Retinal pigment epithelial cell (primary cell): ENCODE measurements at regions not wholly inside any gene's neighbourhood (a gene's known extent, or its start where the extent isn't known, plus 50 kb on each side); places are given as distances from the start of the nearest gene placed in this dataset.
"Not testable (repeated sequence)": the region's sequence is repeated elsewhere in the genome, so short reads cannot be mapped to it uniquely, and the experiment has no call there.

ENCODE experiments used
- DNase-seq: peaks from one replicate; pipeline ENCODE4 v3.0.0-alpha.2; 2010; ENCODE audit warnings: low read depth
- H3K4me3 ChIP-seq: 2 replicates; pipeline ENCODE4 v1.5.1; 2011; ENCODE audit warnings: mild to moderate bottlenecking, low read length, control low read depth, moderate library complexity
- TF ChIP-seq, protein P1 (sequence below): conservative IDR thresholded peaks from 2 replicates; pipeline ENCODE4 v1.5.1; 2011; ENCODE audit warnings: low read depth, low read length, control low read depth, inconsistent platforms

DNA sequence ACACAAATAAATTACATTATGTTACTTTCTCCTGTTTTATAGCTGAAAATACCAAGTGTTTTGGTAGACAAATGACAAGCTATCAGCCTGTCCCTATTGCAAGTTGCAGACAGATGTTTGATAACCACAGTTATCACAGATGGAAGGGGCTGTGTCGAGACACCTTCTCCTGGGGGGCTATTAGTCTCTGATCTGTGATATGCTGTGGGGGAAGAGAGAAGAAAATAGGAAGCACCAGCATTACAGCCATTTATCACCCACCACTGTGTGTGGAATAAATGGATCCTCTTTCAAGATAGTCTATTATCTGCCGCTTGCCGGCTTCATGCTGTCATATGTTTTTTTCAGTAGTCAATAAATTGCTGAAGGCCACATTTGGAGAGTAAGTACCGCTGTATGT lies 597.2 kb upstream of the ADARB2 start:
- TF ChIP-seq, protein P1, sequence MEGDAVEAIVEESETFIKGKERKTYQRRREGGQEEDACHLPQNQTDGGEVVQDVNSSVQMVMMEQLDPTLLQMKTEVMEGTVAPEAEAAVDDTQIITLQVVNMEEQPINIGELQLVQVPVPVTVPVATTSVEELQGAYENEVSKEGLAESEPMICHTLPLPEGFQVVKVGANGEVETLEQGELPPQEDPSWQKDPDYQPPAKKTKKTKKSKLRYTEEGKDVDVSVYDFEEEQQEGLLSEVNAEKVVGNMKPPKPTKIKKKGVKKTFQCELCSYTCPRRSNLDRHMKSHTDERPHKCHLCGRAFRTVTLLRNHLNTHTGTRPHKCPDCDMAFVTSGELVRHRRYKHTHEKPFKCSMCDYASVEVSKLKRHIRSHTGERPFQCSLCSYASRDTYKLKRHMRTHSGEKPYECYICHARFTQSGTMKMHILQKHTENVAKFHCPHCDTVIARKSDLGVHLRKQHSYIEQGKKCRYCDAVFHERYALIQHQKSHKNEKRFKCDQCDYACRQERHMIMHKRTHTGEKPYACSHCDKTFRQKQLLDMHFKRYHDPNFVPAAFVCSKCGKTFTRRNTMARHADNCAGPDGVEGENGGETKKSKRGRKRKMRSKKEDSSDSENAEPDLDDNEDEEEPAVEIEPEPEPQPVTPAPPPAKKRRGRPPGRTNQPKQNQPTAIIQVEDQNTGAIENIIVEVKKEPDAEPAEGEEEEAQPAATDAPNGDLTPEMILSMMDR = no peak
- no peak overlapping the region for H3K4me3 ChIP-seq
- DNase-seq = no peak

DNA sequence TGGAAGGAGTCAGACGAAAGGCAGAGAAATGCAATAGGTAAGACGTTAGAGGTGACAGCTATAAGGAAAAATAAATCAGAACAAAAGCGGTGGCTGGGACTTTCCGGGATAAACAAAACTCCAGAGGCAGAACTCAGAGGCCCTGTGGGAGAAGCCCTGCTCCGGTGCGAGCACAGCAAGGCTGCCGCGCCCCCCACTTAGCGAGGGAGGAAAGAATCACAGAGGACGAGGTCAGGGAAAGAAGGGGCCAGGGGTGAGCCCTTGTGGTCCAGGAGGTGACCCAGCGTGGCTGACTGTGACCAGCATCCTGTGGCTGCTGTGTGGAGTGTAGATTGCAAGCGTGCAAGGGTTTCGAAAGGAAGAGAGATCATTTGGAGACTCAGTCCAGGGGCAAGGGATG lies 591.8 kb upstream of the ADARB2 start:
- no peak for DNase-seq
- TF ChIP-seq, protein P1 = no peak
- H3K4me3 ChIP-seq = no peak overlapping the region

DNA sequence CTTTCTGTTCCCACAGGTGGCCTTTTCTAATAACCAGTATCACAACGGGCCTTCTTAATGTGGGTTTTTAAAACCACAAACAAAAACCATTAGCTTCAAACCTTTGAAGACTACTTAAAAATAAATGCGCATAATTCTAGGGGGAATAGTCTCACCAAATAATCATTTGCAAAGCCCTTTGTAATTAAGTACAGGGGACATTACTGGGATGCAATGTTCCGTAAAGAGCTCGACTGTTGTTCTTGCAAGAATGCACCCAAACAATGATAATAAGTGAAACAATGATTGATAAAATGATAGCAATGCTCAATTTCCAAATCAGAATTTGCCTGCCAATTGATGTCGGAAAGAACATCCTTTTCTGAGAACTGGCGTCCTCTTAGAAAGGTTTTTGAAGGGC lies 589.1 kb upstream of the ADARB2 start:
- TF ChIP-seq, protein P1 = no peak
- no peak overlapping the region for H3K4me3 ChIP-seq
- no peak for DNase-seq

DNA sequence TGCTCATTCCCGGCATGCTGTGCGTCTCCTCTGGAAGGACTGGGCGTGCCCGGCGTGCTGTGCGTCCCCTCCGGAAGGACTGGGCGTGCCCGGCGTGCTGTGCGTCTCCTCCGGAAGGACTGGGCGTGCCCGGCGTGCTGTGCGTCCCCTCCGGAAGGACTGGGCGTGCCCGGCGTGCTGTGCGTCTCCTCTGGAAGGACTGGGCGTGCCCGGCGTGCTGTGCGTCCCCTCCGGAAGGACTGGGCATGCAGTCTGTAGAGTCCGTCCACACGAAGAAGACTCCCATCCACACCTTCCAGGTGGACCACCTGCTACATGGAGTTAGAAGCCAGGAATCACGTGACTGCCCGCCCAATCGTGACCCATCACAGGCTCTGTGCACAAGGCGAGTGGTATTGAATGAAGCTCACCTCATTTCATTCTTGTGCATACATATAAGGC lies 577.7 kb upstream of the ADARB2 start:
- DNase-seq, H3K4me3 ChIP-seq: not testable (repeated sequence)

DNA sequence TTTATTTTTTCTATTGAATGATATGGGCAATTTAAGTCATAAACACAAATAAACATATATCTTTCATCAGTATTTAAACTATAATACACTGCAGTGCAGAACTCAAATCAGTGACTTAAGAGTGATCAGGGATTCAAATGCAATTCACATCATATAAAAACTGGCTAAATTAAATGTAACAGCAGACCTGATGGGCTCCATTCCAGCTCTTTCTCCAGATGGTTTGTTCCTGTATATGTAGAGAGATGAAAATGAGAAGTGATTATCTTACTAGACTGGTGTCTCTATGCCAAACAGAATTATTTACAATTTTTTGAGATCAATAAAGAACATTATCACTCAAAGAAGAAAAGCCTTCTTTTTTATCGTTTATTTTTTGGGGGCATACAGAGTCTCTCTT lies 568.8 kb upstream of the ADARB2 start:
- TF ChIP-seq, protein P1 = no peak
- no peak overlapping the region for H3K4me3 ChIP-seq
- no peak for DNase-seq

DNA sequence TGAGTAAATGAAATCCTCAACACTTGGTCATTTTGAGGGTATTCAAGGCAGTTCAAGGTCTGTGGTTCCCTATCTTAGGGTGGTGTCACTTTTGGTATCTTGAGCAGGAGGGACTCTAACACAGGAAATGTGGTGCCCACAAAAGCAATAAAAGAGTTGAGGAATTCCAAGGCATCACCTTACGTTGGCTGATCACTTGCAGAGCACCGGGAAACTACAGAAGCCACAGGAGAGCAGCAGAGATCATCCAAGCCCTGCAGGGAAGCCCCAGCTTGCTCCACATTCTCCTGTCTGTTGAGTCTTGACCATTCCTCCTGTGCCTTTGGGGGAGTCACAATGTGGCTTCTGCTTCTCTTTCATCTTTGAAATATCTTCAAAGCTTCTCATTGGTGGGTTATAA lies 565.8 kb upstream of the ADARB2 start:
- TF ChIP-seq, protein P1 = no peak
- no peak overlapping the region for H3K4me3 ChIP-seq
- no peak for DNase-seq

DNA sequence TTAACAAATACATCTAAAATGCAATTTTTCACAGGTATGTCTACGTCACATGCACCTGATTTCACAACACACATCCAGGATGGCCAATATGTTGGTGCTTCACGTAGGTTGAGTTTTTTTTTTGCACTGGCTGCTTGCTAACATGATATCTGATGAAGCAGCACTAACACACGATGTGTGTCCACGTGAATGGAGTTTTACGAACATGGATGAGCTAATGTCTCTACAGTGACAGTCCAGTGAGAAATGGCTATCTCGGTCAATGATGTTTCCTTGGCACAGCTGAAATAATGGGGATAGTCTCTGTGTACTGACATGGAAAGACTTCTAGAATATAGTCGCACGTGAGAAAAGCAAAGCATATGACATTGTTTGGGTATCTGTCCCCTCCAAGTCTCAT lies 563.9 kb upstream of the ADARB2 start:
- TF ChIP-seq, protein P1 = no peak

DNA sequence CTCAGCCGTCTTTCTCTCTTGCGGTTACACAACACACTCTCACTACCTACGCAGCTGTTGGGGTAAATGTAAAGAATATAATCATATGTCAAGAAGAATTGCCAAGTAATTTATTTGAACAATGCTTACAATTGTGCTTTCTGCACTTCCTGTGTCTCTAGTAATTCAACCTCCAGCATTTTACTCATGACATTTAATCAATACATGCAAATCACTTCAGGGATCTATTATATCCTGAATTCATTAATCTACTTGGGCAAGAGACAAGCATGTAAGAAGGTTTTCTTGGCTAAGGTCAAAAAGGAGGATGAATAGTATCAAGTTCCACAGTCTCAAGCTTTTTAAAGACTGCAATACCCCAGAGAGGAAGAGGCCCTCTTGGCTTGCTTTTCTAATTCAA lies 562.9 kb upstream of the ADARB2 start:
- TF ChIP-seq, protein P1 = no peak
- H3K4me3 ChIP-seq = no peak overlapping the region
- no peak for DNase-seq

More for the DNA sequence above, 563.9 kb upstream of the ADARB2 start:
- no peak for DNase-seq
- no peak overlapping the region for H3K4me3 ChIP-seq
